Keratinocyte (primary cell): ENCODE measurements at regions not wholly inside any gene's neighbourhood (a gene's known extent, or its start where the extent isn't known, plus 50 kb on each side); places are given as distances from the start of the nearest gene placed in this dataset.

Source experiments
- DNase-seq: peaks from one replicate; pipeline ENCODE4 v3.0.0-alpha.2; 2011; ENCODE audit warnings: low read depth, missing footprints, low spot score
- FAIRE-seq: peaks from 2 replicates; lab custom pipeline; 2011; peaks lifted over from hg19 to GRCh38; lab: Jason Lieb, UNC
- H2AFZ ChIP-seq: 2 replicates; pipeline ENCODE4 v1.6.0; 2012; ENCODE audit warnings: low read length, control low read depth, inconsistent platforms; ENCODE audit not compliant: control insufficient read depth
- H3K27ac ChIP-seq: 2 replicates; pipeline ENCODE4 v1.5.1; 2011; ENCODE audit warnings: low read length; ENCODE audit not compliant: control insufficient read depth, insufficient read depth
- H3K27me3 ChIP-seq: 3 replicates; pipeline ENCODE4 v1.6.0; 2011; ENCODE audit warnings: low read length; ENCODE audit not compliant: control insufficient read depth, insufficient read depth; ENCODE audit errors: extremely low read depth
- H3K36me3 ChIP-seq, 2 experiments: 2 replicates in 1 of 2; 3 replicates in 1 of 2; pipeline ENCODE4 v1.5.1; 2011; ENCODE audit warnings: low read length in 2 of 2, mild to moderate bottlenecking in 1 of 2; ENCODE audit not compliant: control insufficient read depth in 2 of 2, insufficient read depth in 2 of 2; ENCODE audit errors: extremely low read depth in 1 of 2
- H3K4me1 ChIP-seq: 3 replicates; pipeline ENCODE4 v1.5.1; 2011; ENCODE audit warnings: low read length; ENCODE audit not compliant: control insufficient read depth, insufficient read depth; ENCODE audit errors: extremely low read depth
- H3K4me2 ChIP-seq: 3 replicates; pipeline ENCODE4 v1.6.0; 2011; ENCODE audit warnings: low read depth, low read length; ENCODE audit not compliant: control insufficient read depth, insufficient read depth; ENCODE audit errors: extremely low read depth
- H3K4me3 ChIP-seq, 3 experiments: fragments of 200-600 bp in 1 of 3; sonication (generic) in 1 of 3; 2 replicates in 2 of 3; 3 replicates in 1 of 3; pipeline ENCODE4 v1.5.1; 2011 to 2016; ENCODE audit warnings: low read length in 3 of 3, mild to moderate bottlenecking in 3 of 3, control low read depth in 2 of 3, inconsistent platforms in 1 of 3, low read depth in 1 of 3, mixed read lengths in 1 of 3, mixed run types in 1 of 3, moderate library complexity in 1 of 3; ENCODE audit not compliant: control insufficient read depth in 2 of 3, insufficient read depth in 2 of 3; ENCODE audit errors: extremely low read depth in 1 of 3
- H3K79me2 ChIP-seq: 2 replicates; pipeline ENCODE4 v1.6.0; 2012; ENCODE audit warnings: low read length; ENCODE audit not compliant: control insufficient read depth, insufficient read depth
- H3K9ac ChIP-seq: 3 replicates; pipeline ENCODE4 v1.6.0; 2011; ENCODE audit warnings: low read length; ENCODE audit not compliant: control insufficient read depth, insufficient read depth; ENCODE audit errors: extremely low read depth
- H3K9me1 ChIP-seq: 3 replicates; pipeline ENCODE4 v1.6.0; 2011; ENCODE audit warnings: low read length; ENCODE audit not compliant: control insufficient read depth, insufficient read depth; ENCODE audit errors: extremely low read depth
- H3K9me3 ChIP-seq: 2 replicates; pipeline ENCODE4 v1.5.1; 2012; ENCODE audit warnings: low read depth, low read length; ENCODE audit not compliant: control insufficient read depth
- H4K20me1 ChIP-seq: 3 replicates; pipeline ENCODE4 v1.6.0; 2011; ENCODE audit warnings: low read length; ENCODE audit not compliant: control insufficient read depth, insufficient read depth; ENCODE audit errors: extremely low read depth
- EZH2 ChIP-seq: IDR thresholded peaks from one replicate; pipeline ENCODE4 v1.6.1; 2012; ENCODE audit warnings: inconsistent platforms, mild to moderate bottlenecking, low read length, moderate library complexity
- dilution Hi-C: fragments of 300-500 bp; cut with MboI; formaldehyde crosslinking; loops from one replicate; pipeline ENCODE4 v1.7.0; 2020; ENCODE audit warnings: low sequenced_read_pairs; ENCODE audit not compliant: extremely low pct_ligation_motif_present
- TF ChIP-seq, protein P1 (sequence below), 3 experiments: IDR thresholded peaks in 1 of 3; conservative IDR thresholded peaks in 1 of 3; optimal IDR thresholded peaks in 1 of 3; 2 replicates in 2 of 3; 3 replicates in 1 of 3; pipeline versions ENCODE3 to v1.5.1; 2011; ENCODE audit warnings: low read length in 3 of 3, mild to moderate bottlenecking in 3 of 3, moderate library complexity in 2 of 3, control low read depth in 1 of 3, inconsistent platforms in 1 of 3; ENCODE audit not compliant: insufficient read depth in 2 of 3; ENCODE audit errors: extremely low read depth in 1 of 3

DNA sequence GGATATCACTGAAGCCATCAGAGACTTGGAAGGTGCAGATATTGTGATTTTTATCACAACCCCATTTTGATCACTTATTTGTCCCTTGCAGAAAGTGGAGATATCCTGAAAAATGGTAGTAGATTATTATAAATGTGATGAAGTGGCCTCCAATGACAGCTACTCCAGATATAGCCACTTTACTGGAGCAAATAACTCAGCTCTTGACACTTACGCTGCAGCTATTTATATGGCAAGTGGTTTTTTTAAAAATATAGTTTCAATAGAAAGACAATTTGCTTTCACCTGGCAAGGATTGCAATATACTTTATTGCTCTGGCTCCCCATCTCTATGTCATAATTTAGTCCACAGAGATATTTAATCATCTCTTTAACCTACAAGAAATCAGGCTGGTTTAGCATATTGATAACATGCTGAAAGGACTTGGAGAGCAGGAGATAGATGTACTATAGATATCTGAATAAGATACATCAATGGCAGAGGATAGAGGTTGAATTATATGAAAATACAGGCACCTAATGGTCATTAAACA, 182.8 kb upstream of the SKOR2 start:
- dilution Hi-C loops = no loop called here
- Histone ChIP-seq H3K9me3 (no peaks in the 10 kb centered on the region), H3K9me1 (no peaks in the 10 kb centered on the region), H3K9ac (no peak overlapping the region), H3K4me3 (no peak overlapping the region), H3K27me3 (no peaks in the 10 kb centered on the region), H3K4me2 (no peak overlapping the region), H3K4me1 (no peaks in the 10 kb centered on the region), H3K79me2 (no peaks in the 10 kb centered on the region), H2AFZ (no peak overlapping the region), H4K20me1 (no peaks in the 10 kb centered on the region), H3K36me3 (no peaks in the 10 kb centered on the region), H3K27ac (no peak overlapping the region)
- DNase-seq (no peak), FAIRE-seq (no peak)
- TF ChIP-seq EZH2 = no peak
- TF ChIP-seq, protein P1, sequence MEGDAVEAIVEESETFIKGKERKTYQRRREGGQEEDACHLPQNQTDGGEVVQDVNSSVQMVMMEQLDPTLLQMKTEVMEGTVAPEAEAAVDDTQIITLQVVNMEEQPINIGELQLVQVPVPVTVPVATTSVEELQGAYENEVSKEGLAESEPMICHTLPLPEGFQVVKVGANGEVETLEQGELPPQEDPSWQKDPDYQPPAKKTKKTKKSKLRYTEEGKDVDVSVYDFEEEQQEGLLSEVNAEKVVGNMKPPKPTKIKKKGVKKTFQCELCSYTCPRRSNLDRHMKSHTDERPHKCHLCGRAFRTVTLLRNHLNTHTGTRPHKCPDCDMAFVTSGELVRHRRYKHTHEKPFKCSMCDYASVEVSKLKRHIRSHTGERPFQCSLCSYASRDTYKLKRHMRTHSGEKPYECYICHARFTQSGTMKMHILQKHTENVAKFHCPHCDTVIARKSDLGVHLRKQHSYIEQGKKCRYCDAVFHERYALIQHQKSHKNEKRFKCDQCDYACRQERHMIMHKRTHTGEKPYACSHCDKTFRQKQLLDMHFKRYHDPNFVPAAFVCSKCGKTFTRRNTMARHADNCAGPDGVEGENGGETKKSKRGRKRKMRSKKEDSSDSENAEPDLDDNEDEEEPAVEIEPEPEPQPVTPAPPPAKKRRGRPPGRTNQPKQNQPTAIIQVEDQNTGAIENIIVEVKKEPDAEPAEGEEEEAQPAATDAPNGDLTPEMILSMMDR (optimal IDR thresholded peaks at IDR 0.05 in 1 of 3, IDR thresholded peaks at IDR 0.05 in 1 of 3, conservative IDR thresholded peaks at IDR 0.05 in 1 of 3; ENCODE audit: extremely low read depth in 1 of 3, insufficient read depth in 2 of 3, low read length in 3 of 3) = no peak

DNA sequence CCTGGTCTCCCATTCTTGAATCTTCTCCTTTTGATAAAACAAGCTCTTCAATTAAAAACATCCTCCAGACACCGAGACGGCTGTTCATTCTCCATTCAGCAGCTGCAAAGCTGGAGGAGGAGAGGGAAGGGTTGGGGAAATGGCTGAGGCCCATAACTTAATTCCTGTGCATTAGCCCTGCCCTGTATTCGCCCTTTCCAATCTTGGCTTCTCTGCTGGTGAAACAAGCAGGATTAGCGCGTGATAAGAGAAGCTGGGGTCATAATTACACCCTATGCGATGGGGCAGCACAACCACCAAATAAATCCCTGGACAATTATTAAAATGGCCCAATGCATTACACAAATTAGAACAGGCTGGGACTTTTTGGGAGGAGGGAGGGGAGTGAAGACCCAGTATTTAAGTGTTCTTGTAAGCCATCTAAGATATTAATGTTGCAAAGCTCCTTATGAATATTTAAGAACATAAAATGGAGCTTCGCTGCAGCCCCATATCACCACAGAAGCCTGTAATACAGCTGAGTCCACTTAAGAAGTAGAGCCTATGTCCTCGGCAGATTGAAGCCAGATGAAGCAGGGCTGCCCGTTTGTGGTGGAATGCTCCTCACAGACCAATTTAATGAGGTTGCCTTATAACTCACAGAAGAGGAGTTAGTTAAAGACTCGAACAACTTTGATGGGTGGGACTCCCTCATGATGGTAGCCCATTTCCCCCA, 176.6 kb upstream of the SKOR2 start:
- DNase-seq (no peak), FAIRE-seq (no peak)
- Histone ChIP-seq H3K4me1 (no peaks in the 10 kb centered on the region), H3K4me2 (no peak overlapping the region), H3K9ac (no peak overlapping the region), H2AFZ (no peak overlapping the region), H3K27me3 (no peaks in the 10 kb centered on the region), H3K9me3 (no peaks in the 10 kb centered on the region), H3K79me2 (no peaks in the 10 kb centered on the region), H3K4me3 (no peak overlapping the region), H3K27ac (no peak overlapping the region), H4K20me1 (no peaks in the 10 kb centered on the region), H3K9me1 (no peaks in the 10 kb centered on the region), H3K36me3 (no peaks in the 10 kb centered on the region)
- dilution Hi-C loops = no loop called here
- no peak for TF ChIP-seq EZH2
- TF ChIP-seq, protein P1 (optimal IDR thresholded peaks at IDR 0.05 in 1 of 3, IDR thresholded peaks at IDR 0.05 in 1 of 3, conservative IDR thresholded peaks at IDR 0.05 in 1 of 3; ENCODE audit: extremely low read depth in 1 of 3, insufficient read depth in 2 of 3, low read length in 3 of 3) = no peak
